ENCODE measurements at regions not wholly inside any gene's neighbourhood (a gene's known extent, or its start where the extent isn't known, plus 50 kb on each side); places are given as distances from the start of the nearest gene placed in this dataset.

DNA sequence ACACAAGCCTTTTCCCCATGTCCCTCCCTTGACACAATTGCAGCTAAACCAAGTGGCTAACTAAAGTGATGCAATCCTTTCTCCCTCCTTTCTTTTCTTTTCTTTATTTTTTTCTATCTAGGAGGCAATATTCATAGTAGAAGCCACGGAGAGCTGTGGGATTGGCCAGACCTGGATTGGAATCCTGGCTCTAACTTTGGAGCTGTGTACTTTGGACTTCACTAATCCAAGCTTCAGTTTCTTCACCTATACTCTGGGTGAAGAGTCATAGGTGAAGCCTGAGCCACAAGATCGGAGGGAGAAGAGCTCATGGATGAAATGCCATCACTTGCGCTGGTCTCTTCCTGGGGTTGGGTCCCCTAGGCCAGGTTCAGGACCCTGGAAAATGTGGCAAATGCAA is 177.2 kb downstream of the IRX5 start:
- Histone ChIP-seq H3K4me3 (ENCODE audit: low read depth, low read length) (no peak overlapping the region), H3K36me3 (ENCODE audit: control insufficient read depth, insufficient read depth, low read length) (no peaks in the 10 kb centered on the region), H3K27me3 (ENCODE audit: control insufficient read depth, insufficient read depth, low read length) (no peaks in the 10 kb centered on the region)
- no peak for DNase-seq (ENCODE audit: low read depth)
- CTCF ChIA-PET, result interaction anchor here (0.8 kb wide), 1 partner anchor 13 kb away, joined by 3 read pairs; no protein-coding TSS in a partner anchor
- POLR2A ChIA-PET, result no interaction called here
- TF ChIP-seq CTCF (IDR thresholded peaks at IDR 0.05; ENCODE audit: insufficient read depth, low read depth, low read length), result no peak

- no peak overlapping the region for H3K4me3 ChIP-seq (ENCODE audit: low read depth, low read length)
- ChIA-PET CTCF (no interaction called here), POLR2A (no interaction called here)
- H3K36me3 ChIP-seq (ENCODE audit: control insufficient read depth, insufficient read depth, low read length), result no peaks in the 10 kb centered on the region
- no peaks in the 10 kb centered on the region for H3K27me3 ChIP-seq (ENCODE audit: control insufficient read depth, insufficient read depth, low read length)
- DNase-seq (ENCODE audit: low read depth), result no peak
- TF ChIP-seq CTCF (IDR thresholded peaks at IDR 0.05; ENCODE audit: insufficient read depth, low read depth, low read length), result no peak
Measured at GRCh38 chr16:55113210-55113609, 182.5 kb downstream of the IRX5 start.

- CTCF ChIA-PET, result interaction anchor here (1.3 kb wide), 1 partner anchor 13 kb away, joined by 3 read pairs; no protein-coding TSS in a partner anchor
- POLR2A ChIA-PET, result no interaction called here
- DNase-seq (ENCODE audit: low read depth), result no peak
- TF ChIP-seq CTCF (IDR thresholded peaks at IDR 0.05; ENCODE audit: insufficient read depth, low read depth, low read length), result no peak
- Histone ChIP-seq H3K27me3 (ENCODE audit: control insufficient read depth, insufficient read depth, low read length) (no peaks in the 10 kb centered on the region), H3K4me3 (ENCODE audit: low read depth, low read length) (no peak overlapping the region), H3K36me3 (ENCODE audit: control insufficient read depth, insufficient read depth, low read length) (no peaks in the 10 kb centered on the region)
Measured at GRCh38 chr16:55115506-55115905, 184.8 kb downstream of the IRX5 start.

DNA sequence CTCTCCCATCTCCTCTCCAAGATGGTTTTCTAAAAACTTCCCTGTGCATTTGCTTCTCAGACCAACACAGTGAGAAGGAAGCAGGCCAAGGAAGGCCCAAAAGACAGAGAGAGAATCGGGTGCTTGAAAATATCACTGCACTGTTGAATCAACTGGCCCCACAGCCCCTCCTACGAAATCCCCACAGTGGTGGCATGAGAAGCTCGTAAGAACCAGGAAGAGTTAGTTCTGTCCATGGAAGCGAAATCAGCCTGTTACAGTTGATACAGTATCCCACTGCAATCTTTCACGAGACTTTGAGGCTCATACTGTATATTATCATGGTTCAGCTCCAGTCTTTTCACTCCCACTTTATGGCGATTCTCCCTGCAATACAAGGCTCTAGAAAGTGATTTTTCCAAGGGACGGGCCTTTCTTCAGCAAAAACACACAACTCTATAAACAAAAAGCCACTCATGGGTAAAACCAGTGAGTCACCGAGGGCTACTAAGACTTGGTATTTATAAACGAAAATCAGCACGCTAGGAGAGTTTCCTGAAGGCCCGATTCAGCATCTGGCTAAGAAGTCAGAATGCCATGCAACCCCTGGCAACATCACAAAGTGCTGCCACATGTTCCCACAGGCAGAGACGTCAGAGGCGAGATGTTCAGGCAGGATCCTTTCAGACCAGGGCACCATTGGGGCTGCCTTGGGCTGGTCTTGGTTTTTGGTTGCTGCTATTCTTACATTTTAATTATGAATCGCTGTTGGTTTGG is 185.7 kb downstream of the IRX5 start:
- Histone ChIP-seq H3K4me3 (ENCODE audit: low read depth, low read length) (no peak overlapping the region), H3K27me3 (ENCODE audit: control insufficient read depth, insufficient read depth, low read length) (no peaks in the 10 kb centered on the region), H3K36me3 (ENCODE audit: control insufficient read depth, insufficient read depth, low read length) (no peaks in the 10 kb centered on the region)
- CTCF ChIA-PET, result interaction anchor here (1.3 kb wide), 1 partner anchor 12 kb away, joined by 3 read pairs; no protein-coding TSS in a partner anchor
- DNase-seq (ENCODE audit: low read depth), result peak; percentile 66
- TF ChIP-seq CTCF (IDR thresholded peaks at IDR 0.05; ENCODE audit: insufficient read depth, low read depth, low read length), result no peak
- POLR2A ChIA-PET, result no interaction called here

DNA sequence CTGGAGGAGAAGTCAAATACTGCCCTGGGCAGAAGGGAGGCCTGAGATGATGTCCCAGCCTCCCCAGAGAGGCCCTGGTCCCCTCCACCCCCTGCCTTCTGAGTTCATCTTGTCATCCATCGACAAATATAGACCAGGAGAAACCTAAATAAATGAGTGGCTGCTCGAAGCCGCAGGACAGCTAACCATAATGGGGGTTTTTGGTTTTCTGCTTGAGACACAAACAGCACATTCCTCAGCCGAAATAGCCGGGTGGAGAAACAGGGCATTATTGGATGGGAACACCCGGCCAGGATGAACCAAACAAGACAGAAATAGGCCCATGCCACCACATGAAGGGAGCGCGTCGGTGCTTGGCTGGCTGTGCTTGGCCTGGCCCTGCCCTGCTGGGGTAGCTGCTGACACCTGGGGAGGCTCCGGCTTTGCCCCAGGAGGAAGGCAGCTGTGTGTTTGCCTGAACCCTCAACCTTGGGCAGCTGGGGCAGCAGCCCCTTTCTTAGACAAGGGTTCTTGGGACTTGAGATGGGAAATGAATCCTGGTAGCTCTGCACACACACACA is 188.1 kb downstream of the IRX5 start:
- ChIA-PET POLR2A (no interaction called here), CTCF (no interaction called here)
- Histone ChIP-seq H3K27me3 (ENCODE audit: control insufficient read depth, insufficient read depth, low read length) (no peaks in the 10 kb centered on the region), H3K4me3 (ENCODE audit: low read depth, low read length) (no peak overlapping the region), H3K36me3 (ENCODE audit: control insufficient read depth, insufficient read depth, low read length) (no peaks in the 10 kb centered on the region)
- DNase-seq (ENCODE audit: low read depth), result no peak
- TF ChIP-seq CTCF (IDR thresholded peaks at IDR 0.05; ENCODE audit: insufficient read depth, low read depth, low read length), result no peak

Measured in BJ (cell line).